ENCODE measurements at regions not wholly inside any gene's neighbourhood (a gene's known extent, or its start where the extent isn't known, plus 50 kb on each side); places are given as distances from the start of the nearest gene placed in this dataset.

GRCh38 chr19:32273483-32273882, 71.9 kb upstream of the ZNF507 start:
- TF ChIP-seq, protein P1, sequence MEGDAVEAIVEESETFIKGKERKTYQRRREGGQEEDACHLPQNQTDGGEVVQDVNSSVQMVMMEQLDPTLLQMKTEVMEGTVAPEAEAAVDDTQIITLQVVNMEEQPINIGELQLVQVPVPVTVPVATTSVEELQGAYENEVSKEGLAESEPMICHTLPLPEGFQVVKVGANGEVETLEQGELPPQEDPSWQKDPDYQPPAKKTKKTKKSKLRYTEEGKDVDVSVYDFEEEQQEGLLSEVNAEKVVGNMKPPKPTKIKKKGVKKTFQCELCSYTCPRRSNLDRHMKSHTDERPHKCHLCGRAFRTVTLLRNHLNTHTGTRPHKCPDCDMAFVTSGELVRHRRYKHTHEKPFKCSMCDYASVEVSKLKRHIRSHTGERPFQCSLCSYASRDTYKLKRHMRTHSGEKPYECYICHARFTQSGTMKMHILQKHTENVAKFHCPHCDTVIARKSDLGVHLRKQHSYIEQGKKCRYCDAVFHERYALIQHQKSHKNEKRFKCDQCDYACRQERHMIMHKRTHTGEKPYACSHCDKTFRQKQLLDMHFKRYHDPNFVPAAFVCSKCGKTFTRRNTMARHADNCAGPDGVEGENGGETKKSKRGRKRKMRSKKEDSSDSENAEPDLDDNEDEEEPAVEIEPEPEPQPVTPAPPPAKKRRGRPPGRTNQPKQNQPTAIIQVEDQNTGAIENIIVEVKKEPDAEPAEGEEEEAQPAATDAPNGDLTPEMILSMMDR (IDR thresholded peaks at IDR 0.05; ENCODE audit: insufficient read depth, missing control alignments): no peak
- DNase-seq (ENCODE audit: insufficient read length, low spot score) (no peak), FAIRE-seq (no peak)

- TF ChIP-seq, protein P1 (IDR thresholded peaks at IDR 0.05; ENCODE audit: insufficient read depth, missing control alignments): no peak
- no peak for FAIRE-seq
- no peak for DNase-seq (ENCODE audit: insufficient read length, low spot score)
Observed at GRCh38 chr19:32287086-32287485, 58.3 kb upstream of the ZNF507 start.

- FAIRE-seq (no peak), DNase-seq (ENCODE audit: insufficient read length, low spot score) (no peak)
- TF ChIP-seq, protein P1 (IDR thresholded peaks at IDR 0.05; ENCODE audit: insufficient read depth, missing control alignments): peak; percentile 54
Observed at GRCh38 chr19:32287811-32288227, 57.6 kb upstream of the ZNF507 start.

GRCh38 chr19:32289566-32290210, 55.7 kb upstream of the ZNF507 start:
- no peak for FAIRE-seq
- no peak for DNase-seq (ENCODE audit: insufficient read length, low spot score)
- TF ChIP-seq, protein P1 (IDR thresholded peaks at IDR 0.05; ENCODE audit: insufficient read depth, missing control alignments): no peak

GRCh38 chr19:32291876-32292275, 53.5 kb upstream of the ZNF507 start:
- FAIRE-seq: no peak
- DNase-seq (ENCODE audit: insufficient read length, low spot score): no peak
- TF ChIP-seq, protein P1 (IDR thresholded peaks at IDR 0.05; ENCODE audit: insufficient read depth, missing control alignments): no peak

GRCh38 chr19:32294871-32295438, 50.5 kb upstream of the ZNF507 start:
- TF ChIP-seq, protein P1 (IDR thresholded peaks at IDR 0.05; ENCODE audit: insufficient read depth, missing control alignments): no peak
- no peak for FAIRE-seq
- DNase-seq (ENCODE audit: insufficient read length, low spot score): no peak
